Osteocyte (in vitro differentiated cells): ENCODE measurements at regions not wholly inside any gene's neighbourhood (a gene's known extent, or its start where the extent isn't known, plus 50 kb on each side); places are given as distances from the start of the nearest gene placed in this dataset.

ENCODE experiments used
- DNase-seq: peaks from one replicate; pipeline ENCODE4 v3.0.0; 2021; ENCODE audit warnings: mixed read lengths; ENCODE audit not compliant: unreplicated experiment; ENCODE audit errors: extremely low spot score
- H3K27ac Mint-ChIP-seq: one replicate; pipeline ENCODE4 v1.8.0; 2021; ENCODE audit warnings: mild to moderate bottlenecking, mixed read lengths; ENCODE audit not compliant: unreplicated experiment
- H3K27me3 Mint-ChIP-seq: one replicate; pipeline ENCODE4 v1.8.0; 2021; ENCODE audit warnings: mixed read lengths; ENCODE audit not compliant: unreplicated experiment
- H3K36me3 Mint-ChIP-seq: one replicate; pipeline ENCODE4 v1.8.0; 2021; ENCODE audit warnings: mixed read lengths; ENCODE audit not compliant: unreplicated experiment
- H3K4me1 Mint-ChIP-seq: one replicate; pipeline ENCODE4 v1.8.0; 2021; ENCODE audit warnings: mixed read lengths; ENCODE audit not compliant: unreplicated experiment
- H3K4me3 Mint-ChIP-seq: one replicate; pipeline ENCODE4 v1.8.0; 2021; ENCODE audit warnings: mild to moderate bottlenecking, moderate library complexity, mixed read lengths; ENCODE audit not compliant: unreplicated experiment
- H3K9me3 Mint-ChIP-seq: one replicate; pipeline ENCODE4 v1.8.0; 2021; ENCODE audit warnings: mixed read lengths; ENCODE audit not compliant: unreplicated experiment
- CTCF ChIP-seq: fragments of 200-600 bp; sonication (generic); IDR thresholded peaks from 2 replicates; pipeline ENCODE4 v1.5.0; 2021; ENCODE audit warnings: antibody characterized with exemption, mild to moderate bottlenecking, moderate library complexity

GRCh38 chr17:5686074-5686635 lies 101.8 kb upstream of the NLRP1 start:
- Mint-ChIP-seq H3K9me3 (no peaks in the 10 kb centered on the region), H3K27me3 (no peaks in the 10 kb centered on the region), H3K4me1 (no peaks in the 10 kb centered on the region), H3K36me3 (no peaks in the 10 kb centered on the region), H3K27ac (no peak overlapping the region), H3K4me3 (no peak overlapping the region)
- TF ChIP-seq CTCF = no peak
- no peak for DNase-seq

DNA sequence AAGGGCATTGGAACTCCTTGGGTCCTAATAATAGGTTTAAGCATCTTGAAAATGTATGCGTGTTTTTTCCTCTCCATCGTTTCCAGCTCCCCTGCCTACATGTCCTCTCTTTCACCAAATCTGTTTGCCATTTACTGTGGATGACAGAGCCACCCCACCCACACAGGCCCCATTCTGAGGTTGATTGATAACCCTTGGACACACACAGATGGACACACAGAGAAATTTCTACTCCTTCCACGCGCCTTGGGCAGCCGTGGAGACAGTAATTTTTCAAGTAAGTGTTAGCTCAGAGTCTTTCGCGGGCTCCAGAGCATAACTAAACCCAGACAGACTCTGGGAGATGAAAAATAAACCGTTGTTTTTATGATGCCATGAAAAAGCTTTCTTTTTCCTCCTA lies 103.3 kb upstream of the NLRP1 start:
- no peak for DNase-seq
- no peak for TF ChIP-seq CTCF
- Mint-ChIP-seq H3K36me3 (no peaks in the 10 kb centered on the region), H3K9me3 (no peaks in the 10 kb centered on the region), H3K4me3 (no peak overlapping the region), H3K4me1 (no peaks in the 10 kb centered on the region), H3K27me3 (no peaks in the 10 kb centered on the region), H3K27ac (no peak overlapping the region)

DNA sequence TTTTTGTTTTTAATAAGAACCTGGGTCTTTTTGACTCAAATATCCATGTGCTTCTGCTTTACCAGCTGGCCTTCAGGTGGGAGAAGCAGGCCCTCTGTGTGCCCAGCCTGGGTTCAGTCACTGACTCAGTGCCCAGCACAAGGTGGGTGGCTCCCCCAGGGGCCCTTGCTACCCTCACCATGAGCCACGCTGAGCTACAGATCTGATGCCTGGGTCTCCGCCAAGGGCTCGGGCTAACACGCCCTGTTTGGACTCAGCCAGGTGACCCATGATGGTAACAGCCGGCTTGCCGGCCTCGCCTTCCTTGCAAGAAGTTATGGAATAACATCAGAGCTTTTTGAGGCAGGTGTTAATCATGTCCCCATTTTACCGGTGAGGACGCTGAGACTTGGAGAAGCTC lies 109.5 kb upstream of the NLRP1 start:
- H3K27me3 Mint-ChIP-seq = peaks cover 2% of the 10 kb centered on the region
- no peak overlapping the region for H3K27ac Mint-ChIP-seq
- no peak for TF ChIP-seq CTCF
- no peaks in the 10 kb centered on the region for H3K9me3 Mint-ChIP-seq
- no peaks in the 10 kb centered on the region for H3K4me1 Mint-ChIP-seq
- H3K4me3 Mint-ChIP-seq = no peak overlapping the region
- H3K36me3 Mint-ChIP-seq = no peaks in the 10 kb centered on the region
- no peak for DNase-seq

DNA sequence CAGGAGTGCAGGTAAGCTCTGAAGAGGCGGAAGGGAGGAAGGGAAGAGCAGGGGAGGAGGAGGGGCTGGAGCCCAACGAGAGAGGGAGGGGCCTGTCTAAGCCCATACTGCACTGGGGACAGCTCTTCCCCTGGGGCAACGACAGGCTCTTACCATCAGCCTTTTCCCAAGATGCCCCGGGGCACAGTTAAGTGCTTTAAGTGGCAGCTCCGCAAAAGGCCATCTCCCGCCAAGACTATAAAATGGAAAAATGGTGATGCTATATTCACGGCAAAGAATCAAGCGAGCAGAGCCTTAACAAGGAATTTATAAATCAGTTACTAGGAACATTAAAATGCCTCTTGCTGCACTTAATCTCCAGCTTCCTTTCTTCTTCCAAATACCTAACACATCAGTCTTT lies 110.2 kb upstream of the NLRP1 start:
- Mint-ChIP-seq H3K9me3 (no peaks in the 10 kb centered on the region), H3K4me3 (no peak overlapping the region), H3K36me3 (no peaks in the 10 kb centered on the region), H3K27me3 (peaks cover 2% of the 10 kb centered on the region), H3K4me1 (no peaks in the 10 kb centered on the region), H3K27ac (no peak overlapping the region)
- no peak for DNase-seq
- TF ChIP-seq CTCF = no peak

GRCh38 chr17:5695480-5695879 lies 111.2 kb upstream of the NLRP1 start:
- Mint-ChIP-seq H3K9me3 (no peaks in the 10 kb centered on the region), H3K4me1 (no peaks in the 10 kb centered on the region), H3K27me3 (peaks cover 2% of the 10 kb centered on the region), H3K4me3 (no peak overlapping the region), H3K27ac (no peak overlapping the region), H3K36me3 (no peaks in the 10 kb centered on the region)
- DNase-seq = no peak
- no peak for TF ChIP-seq CTCF
